H1 (cell line): ENCODE measurements at regions not wholly inside any gene's neighbourhood (a gene's known extent, or its start where the extent isn't known, plus 50 kb on each side); places are given as distances from the start of the nearest gene placed in this dataset.

Source experiments
- CTCF ChIA-PET: fragments of 300-600 bp; sonication (Branson Sonifier 250); formaldehyde crosslinking; loops from one replicate; lab custom pipeline; 2021; ENCODE audit not compliant: partially characterized antibody; lab: Charles Lee
- POLR2A ChIA-PET: fragments of 300-600 bp; sonication (Branson Sonifier 250); formaldehyde crosslinking; loops from one replicate; lab custom pipeline; 2021; ENCODE audit warnings: inconsistent platforms; ENCODE audit not compliant: partially characterized antibody; lab: Charles Lee
- DNase-seq, 2 experiments: peaks; one replicate each; pipeline versions ENCODE4 v3.0.0 to v3.0.0-alpha.2; 2010 to 2022; ENCODE audit warnings: low spot score in 2 of 2, low read depth in 1 of 2, mixed read lengths in 1 of 2
- FAIRE-seq: peaks from 2 replicates; lab custom pipeline; 2011; peaks lifted over from hg19 to GRCh38; lab: Jason Lieb, UNC
- H2AFZ ChIP-seq: 2 replicates; pipeline ENCODE4 v1.8.1; 2012; ENCODE audit warnings: low read length, inconsistent platforms
- H2AK5ac ChIP-seq: 2 replicates; pipeline ENCODE4 v1.6.1; 2013; ENCODE audit warnings: low read depth, low read length
- H2BK120ac ChIP-seq: replicated peaks from 2 replicates; pipeline ENCODE3; 2013; ENCODE audit warnings: low read depth, low read length, inconsistent platforms
- H2BK12ac ChIP-seq: 2 replicates; pipeline ENCODE4 v1.6.1; 2013; ENCODE audit warnings: low read depth, low read length
- H2BK15ac ChIP-seq: 2 replicates; pipeline ENCODE4 v1.6.1; 2013; ENCODE audit warnings: low read length
- H2BK20ac ChIP-seq: 2 replicates; pipeline ENCODE4 v1.6.1; 2013; ENCODE audit warnings: low read length
- H2BK5ac ChIP-seq: 2 replicates; pipeline ENCODE4 v1.6.1; 2013; ENCODE audit warnings: low read depth, low read length
- H3K14ac ChIP-seq: 2 replicates; pipeline ENCODE4 v1.6.1; 2013; ENCODE audit warnings: inconsistent platforms; ENCODE audit not compliant: insufficient read length
- H3K18ac ChIP-seq: 2 replicates; pipeline ENCODE4 v1.6.1; 2013; ENCODE audit warnings: low read length; ENCODE audit errors: extremely low read depth
- H3K23ac ChIP-seq: 2 replicates; pipeline ENCODE4 v1.6.1; 2013; ENCODE audit warnings: inconsistent platforms; ENCODE audit not compliant: insufficient read length
- H3K23me2 ChIP-seq: 2 replicates; pipeline ENCODE4 v1.6.1; 2013; ENCODE audit warnings: low read depth, low read length
- H3K27ac ChIP-seq: 2 replicates; pipeline ENCODE4 v1.6.1; 2011; ENCODE audit warnings: low read depth, low read length, inconsistent platforms
- H3K27me3 ChIP-seq, 4 experiments: replicated peaks in 1 of 4; 1 replicate in 1 of 4; 2 replicates in 3 of 4; pipeline versions ENCODE4 v1.6.1 to v1.8.1; 2011 to 2013; ENCODE audit warnings: low read length in 3 of 4, mild to moderate bottlenecking in 3 of 4, inconsistent platforms in 2 of 4, mixed read lengths in 2 of 4, moderate library complexity in 1 of 4; ENCODE audit not compliant: control insufficient read depth in 3 of 4, insufficient read depth in 3 of 4; ENCODE audit errors: extremely low read depth in 1 of 4
- H3K36me3 ChIP-seq, 4 experiments: 2 replicates each; pipeline versions ENCODE4 v1.6.1 to v1.8.1; 2011 to 2013; ENCODE audit warnings: mild to moderate bottlenecking in 4 of 4, low read length in 3 of 4, moderate library complexity in 2 of 4, control low read depth in 1 of 4, inconsistent platforms in 1 of 4; ENCODE audit not compliant: insufficient read depth in 4 of 4, control insufficient read depth in 2 of 4
- H3K4ac ChIP-seq: replicated peaks from 2 replicates; pipeline ENCODE3; 2013; ENCODE audit warnings: low read length, low read depth, mixed read lengths, inconsistent platforms; ENCODE audit not compliant: insufficient read length
- H3K4me1 ChIP-seq, 4 experiments: replicated peaks in 1 of 4; 1 replicate in 1 of 4; 2 replicates in 3 of 4; pipeline versions ENCODE4 v1.6.1 to v1.8.1; 2011 to 2013; ENCODE audit warnings: low read length in 3 of 4, inconsistent platforms in 2 of 4, mixed read lengths in 1 of 4; ENCODE audit not compliant: insufficient read depth in 4 of 4, control insufficient read depth in 3 of 4
- H3K4me2 ChIP-seq, 2 experiments: 2 replicates each; pipeline versions ENCODE4 v1.6.1 to v1.8.1; 2011 to 2013; ENCODE audit warnings: low read depth in 2 of 2, low read length in 2 of 2, control low read depth in 1 of 2, inconsistent platforms in 1 of 2, mild to moderate bottlenecking in 1 of 2; ENCODE audit not compliant: insufficient read depth in 1 of 2
- H3K4me3 ChIP-seq, 4 experiments: fragments of 200-600, 300-600 bp in 1 of 4; sonication (generic), shearing (Covaris generic), sonication (Bioruptor Twin) in 1 of 4; 2 replicates each; pipeline versions ENCODE4 v1.5.1 to v1.8.1; 2011 to 2016; ENCODE audit warnings: low read length in 4 of 4, low read depth in 3 of 4, control low read depth in 2 of 4, inconsistent platforms in 2 of 4, mild to moderate bottlenecking in 2 of 4, mixed read lengths in 1 of 4, moderate library complexity in 1 of 4; ENCODE audit not compliant: insufficient read depth in 2 of 4; ENCODE audit errors: extremely low read depth in 1 of 4
- H3K56ac ChIP-seq: replicated peaks from 2 replicates; pipeline ENCODE3; 2013; ENCODE audit warnings: low read depth, mild to moderate bottlenecking, mixed read lengths, low read length, inconsistent platforms; ENCODE audit not compliant: insufficient read length
- H3K79me1 ChIP-seq: 2 replicates; pipeline ENCODE4 v1.6.1; 2013; ENCODE audit warnings: low read depth, low read length, control low read depth
- H3K79me2 ChIP-seq, 2 experiments: 2 replicates each; pipeline versions ENCODE4 v1.6.1 to v1.8.1; 2012 to 2013; ENCODE audit warnings: low read length in 2 of 2, mild to moderate bottlenecking in 2 of 2, inconsistent platforms in 1 of 2; ENCODE audit not compliant: insufficient read depth in 2 of 2, control insufficient read depth in 1 of 2
- H3K9ac ChIP-seq, 4 experiments: replicated peaks in 1 of 4; 1 replicate in 1 of 4; 2 replicates in 3 of 4; pipeline versions ENCODE4 v1.6.1 to v1.8.1; 2011 to 2013; ENCODE audit warnings: low read depth in 3 of 4, low read length in 3 of 4, control low read depth in 2 of 4, mild to moderate bottlenecking in 2 of 4, moderate library complexity in 2 of 4, inconsistent platforms in 1 of 4; ENCODE audit errors: extremely low read depth in 1 of 4
- H3K9me3 ChIP-seq, 2 experiments: 2 replicates each; pipeline versions ENCODE4 v1.6.1 to v1.8.1; 2012 to 2013; ENCODE audit warnings: mild to moderate bottlenecking in 2 of 2, moderate library complexity in 2 of 2, control low read depth in 1 of 2, inconsistent platforms in 1 of 2, low read depth in 1 of 2, low read length in 1 of 2, mixed read lengths in 1 of 2; ENCODE audit not compliant: insufficient read depth in 2 of 2
- H4K20me1 ChIP-seq, 2 experiments: replicated peaks in 1 of 2; 2 replicates each; pipeline versions ENCODE3 to v1.8.1; 2011 to 2013; ENCODE audit warnings: inconsistent platforms in 2 of 2, low read length in 2 of 2, mild to moderate bottlenecking in 1 of 2; ENCODE audit not compliant: insufficient read depth in 2 of 2, control insufficient read depth in 1 of 2
- H4K5ac ChIP-seq: 2 replicates; pipeline ENCODE4 v1.6.1; 2013; ENCODE audit warnings: low read length, low read depth, mixed read lengths, inconsistent platforms; ENCODE audit not compliant: insufficient read length
- H4K8ac ChIP-seq: 2 replicates; pipeline ENCODE4 v1.8.0; 2013; ENCODE audit warnings: mild to moderate bottlenecking, moderate library complexity, low read length, inconsistent platforms; ENCODE audit not compliant: insufficient read depth; ENCODE audit errors: extremely low read depth
- H4K91ac ChIP-seq: replicated peaks from 2 replicates; pipeline ENCODE3; 2013; ENCODE audit warnings: low read length, mixed read lengths, inconsistent platforms; ENCODE audit not compliant: insufficient read length
- CBX8 ChIP-seq: fragments of 300-800, 300-1000 bp; sonication (generic); IDR thresholded peaks from 2 replicates; pipeline ENCODE4 v1.7.1; 2016; ENCODE audit warnings: low read depth, low read length, borderline replicate concordance
- CHD2 ChIP-seq: IDR thresholded peaks from 2 replicates; pipeline ENCODE4 v1.6.1; 2012; ENCODE audit warnings: low read length, improper control_type of control experiment
- FOSL1 ChIP-seq: IDR thresholded peaks from 2 replicates; pipeline ENCODE4 v1.6.1; 2011; ENCODE audit warnings: mild to moderate bottlenecking, low read depth, low read length, moderate library complexity; ENCODE audit not compliant: insufficient read depth
- GTF2F1 ChIP-seq: IDR thresholded peaks from 2 replicates; pipeline ENCODE4 v1.6.1; 2012; ENCODE audit warnings: low read depth, low read length, improper control_type of control experiment, borderline replicate concordance
- POLR2A ChIP-seq, 2 experiments: IDR thresholded peaks; 1 replicate in 1 of 2; 2 replicates in 1 of 2; pipeline ENCODE4 v1.6.1; 2011; ENCODE audit warnings: low read depth in 2 of 2, low read length in 2 of 2, mild to moderate bottlenecking in 2 of 2; ENCODE audit errors: control extremely low read depth in 1 of 2
- SIX5 ChIP-seq: IDR thresholded peaks from 2 replicates; pipeline ENCODE4 v1.6.1; 2011; ENCODE audit warnings: mild to moderate bottlenecking, low read depth, low read length
- SP2 ChIP-seq: IDR thresholded peaks from 2 replicates; pipeline ENCODE4 v1.6.1; 2012; ENCODE audit warnings: mild to moderate bottlenecking, low read length, inconsistent platforms
- SRF ChIP-seq: IDR thresholded peaks from 2 replicates; pipeline ENCODE4 v1.6.1; 2011; ENCODE audit warnings: mild to moderate bottlenecking, low read depth, low read length, moderate library complexity
- TAF1 ChIP-seq: IDR thresholded peaks from 2 replicates; pipeline ENCODE4 v1.6.1; 2011; ENCODE audit warnings: mild to moderate bottlenecking, low read depth, low read length

DNA sequence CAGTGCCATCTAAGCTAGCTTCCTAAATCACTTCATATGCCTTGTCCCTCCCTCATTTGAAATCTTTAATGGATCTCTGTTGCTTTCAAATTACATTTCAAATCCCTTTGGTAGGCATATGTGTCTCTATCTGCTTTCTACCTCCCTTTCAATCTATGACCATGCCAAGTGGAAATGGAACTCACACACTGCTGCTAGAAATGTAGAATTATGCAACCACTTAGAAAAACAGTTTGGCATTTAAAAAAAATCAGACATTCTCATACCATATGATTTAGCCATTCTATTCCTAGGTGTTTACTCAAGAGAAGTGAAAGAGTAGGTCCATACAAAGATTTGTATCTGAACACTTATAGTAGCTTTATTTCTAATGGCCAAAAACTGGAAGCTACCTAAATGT is 413.5 kb upstream of the INTU start:
- no peak overlapping the region for H3K14ac ChIP-seq
- H3K9me3 ChIP-seq = no peaks in the 10 kb centered on the region
- DNase-seq (no peak), FAIRE-seq (no peak)
- H3K79me2 ChIP-seq = no peaks in the 10 kb centered on the region
- H2BK5ac ChIP-seq = no peak overlapping the region
- H3K27me3 ChIP-seq = no peaks in the 10 kb centered on the region
- no peaks in the 10 kb centered on the region for H3K4me1 ChIP-seq
- no peaks in the 10 kb centered on the region for H4K20me1 ChIP-seq
- no peak overlapping the region for H2BK120ac ChIP-seq
- no peaks in the 10 kb centered on the region for H3K36me3 ChIP-seq
- H4K8ac ChIP-seq = no peak overlapping the region
- no peak overlapping the region for H3K4me3 ChIP-seq
- no peak overlapping the region for H2BK15ac ChIP-seq
- H3K56ac ChIP-seq = no peak overlapping the region
- no peak for TF ChIP-seq SP2
- TF ChIP-seq SRF = no peak
- TF ChIP-seq SIX5 = no peak
- TF ChIP-seq CBX8 = no peak
- TF ChIP-seq POLR2A (IDR thresholded peaks at IDR 0.05; ENCODE audit: control extremely low read depth in 1 of 2, low read depth in 2 of 2, low read length in 2 of 2) = no peak
- no peak for TF ChIP-seq CHD2
- TF ChIP-seq TAF1 = no peak
- TF ChIP-seq GTF2F1 = no peak
- no peak for TF ChIP-seq FOSL1
- H2BK12ac ChIP-seq = no peak overlapping the region
- no peaks in the 10 kb centered on the region for H3K23me2 ChIP-seq
- H4K91ac ChIP-seq = no peak overlapping the region
- H3K18ac ChIP-seq = no peak overlapping the region
- POLR2A ChIA-PET = no interaction called here
- H4K5ac ChIP-seq = no peak overlapping the region
- no peaks in the 10 kb centered on the region for H3K79me1 ChIP-seq
- no peak overlapping the region for H2BK20ac ChIP-seq
- H3K4me2 ChIP-seq = no peak overlapping the region
- H3K27ac ChIP-seq = no peak overlapping the region
- H3K9ac ChIP-seq = no peak overlapping the region
- H3K4ac ChIP-seq = no peak overlapping the region
- no peak overlapping the region for H3K23ac ChIP-seq
- no peak overlapping the region for H2AFZ ChIP-seq
- no peak overlapping the region for H2AK5ac ChIP-seq
- CTCF ChIA-PET = interaction anchor here (0.6 kb wide), 2 partner anchors 58 to 784 kb away, joined by 3 to 4 read pairs; no protein-coding TSS in a partner anchor
